OCI-LY7 (cell line): ENCODE measurements at regions not wholly inside any gene's neighbourhood (a gene's known extent, or its start where the extent isn't known, plus 50 kb on each side); places are given as distances from the start of the nearest gene placed in this dataset.

Experiments used
- BruUV-seq: library from RNA; stranded (reverse); fragments of 400-500 nt; replicated peaks from 2 replicates; lab custom pipeline; 2021; lab: Mats Ljungman, UMichigan
- CTCF ChIA-PET: fragments of 300-600 bp; sonication (Branson Sonifier 250); formaldehyde crosslinking; loops from one replicate; lab custom pipeline; 2022; ENCODE audit warnings: antibody characterized with exemption; ENCODE audit not compliant: unreplicated experiment; lab: Charles Lee
- POLR2A ChIA-PET: fragments of 300-600 bp; sonication (Branson Sonifier 250); formaldehyde crosslinking; loops from one replicate; lab custom pipeline; 2022; ENCODE audit warnings: antibody characterized with exemption; lab: Charles Lee
- DNase-seq: peaks from one replicate; pipeline ENCODE4 v3.0.0-alpha.2; 2015; ENCODE audit warnings: low spot score
- H2AFZ ChIP-seq: fragments of 200-600 bp; sonication (generic), shearing (Covaris generic); 2 replicates; pipeline ENCODE4 v1.6.1; 2014; ENCODE audit warnings: mild to moderate bottlenecking, antibody characterized with exemption, low read length, moderate library complexity
- H3K27ac ChIP-seq: fragments of 200-600 bp; sonication (generic); 2 replicates; pipeline ENCODE4 v1.5.1; 2014; ENCODE audit warnings: mixed run types, low read depth, mild to moderate bottlenecking, moderate library complexity, low read length, inconsistent platforms; ENCODE audit not compliant: poor library complexity, severe bottlenecking
- H3K36me3 ChIP-seq: fragments of 200-600 bp; sonication (generic); 2 replicates; pipeline ENCODE4 v1.6.1; 2014; ENCODE audit warnings: mild to moderate bottlenecking, antibody characterized with exemption, low read length, moderate library complexity, mixed read lengths; ENCODE audit not compliant: insufficient read depth
- H3K4me1 ChIP-seq: fragments of 200-600 bp; sonication (generic); 2 replicates; pipeline ENCODE4 v1.5.1; 2014; ENCODE audit warnings: mild to moderate bottlenecking, low read length; ENCODE audit not compliant: insufficient read depth, poor library complexity, severe bottlenecking
- H3K4me2 ChIP-seq: fragments of 200-600 bp; sonication (generic); 2 replicates; pipeline ENCODE4 v1.6.1; 2014; ENCODE audit warnings: mild to moderate bottlenecking, low read length
- H3K4me3 ChIP-seq: fragments of 200-600 bp; sonication (generic); 2 replicates; pipeline ENCODE4 v1.5.1; 2014; ENCODE audit warnings: mild to moderate bottlenecking, low read depth, low read length; ENCODE audit not compliant: poor library complexity, severe bottlenecking
- H3K79me2 ChIP-seq: fragments of 200-600 bp; sonication (generic); 2 replicates; pipeline ENCODE4 v1.6.1; 2016; ENCODE audit warnings: low read depth, mild to moderate bottlenecking, low read length, moderate library complexity, mixed read lengths; ENCODE audit not compliant: insufficient read depth
- H3K9me2 ChIP-seq: fragments of 200-600 bp; sonication (generic); 2 replicates; pipeline ENCODE4 v1.6.1; 2016; ENCODE audit warnings: mild to moderate bottlenecking, low read length, mixed read lengths; ENCODE audit not compliant: insufficient read depth
- H3K9me3 ChIP-seq: fragments of 200-600 bp; sonication (generic); 2 replicates; pipeline ENCODE4 v1.6.1; 2014; ENCODE audit warnings: mild to moderate bottlenecking, mixed run types, low read length, mixed read lengths
- H4K20me1 ChIP-seq: fragments of 200-600 bp; sonication (generic); 2 replicates; pipeline ENCODE4 v1.6.1; 2014; ENCODE audit warnings: mild to moderate bottlenecking, antibody characterized with exemption, low read length, moderate library complexity, mixed read lengths; ENCODE audit not compliant: insufficient read depth
- CTCF ChIP-seq: fragments of 200-600 bp; sonication (generic); conservative IDR thresholded peaks from 2 replicates; pipeline ENCODE4 v1.5.1; 2014; ENCODE audit warnings: mild to moderate bottlenecking, antibody characterized with exemption, low read length, moderate library complexity, mixed read lengths
- EZH2phosphoT487 ChIP-seq: fragments of 200-600 bp; sonication (generic); IDR thresholded peaks from 2 replicates; pipeline ENCODE4 v1.6.1; 2018; ENCODE audit warnings: low read depth, borderline replicate concordance, mild to moderate bottlenecking, mixed run types, antibody characterized with exemption, low read length, moderate library complexity, mixed read lengths
- intact Hi-C: fragments of 100-400 bp; cut with micrococcal nuclease; formaldehyde crosslinking; loops from one replicate; pipeline ENCODE4 v1.10.0; 2022; ENCODE audit not compliant: unreplicated experiment

GRCh38 chr10:3510741-3511140 is 274.3 kb downstream of the KLF6 start:
- no peak overlapping the region for H3K27ac ChIP-seq
- H3K4me1 ChIP-seq = no peaks in the 10 kb centered on the region
- H2AFZ ChIP-seq = no peak overlapping the region
- intact Hi-C loops = no loop called here
- H3K9me3 ChIP-seq = no peaks in the 10 kb centered on the region
- POLR2A ChIA-PET = no interaction called here
- H3K36me3 ChIP-seq = no peaks in the 10 kb centered on the region
- BruUV-seq = no TSS peak
- H3K79me2 ChIP-seq = no peaks in the 10 kb centered on the region
- H3K4me3 ChIP-seq = no peak overlapping the region
- no peak overlapping the region for H3K4me2 ChIP-seq
- TF ChIP-seq CTCF (no peak), EZH2phosphoT487 (no peak)
- DNase-seq = no peak
- no peaks in the 10 kb centered on the region for H4K20me1 ChIP-seq
- CTCF ChIA-PET = no interaction called here
- no peaks in the 10 kb centered on the region for H3K9me2 ChIP-seq

GRCh38 chr10:3509355-3509754 is 275.7 kb downstream of the KLF6 start:
- Histone ChIP-seq H3K4me2 (no peak overlapping the region), H3K4me3 (no peak overlapping the region), H3K79me2 (no peaks in the 10 kb centered on the region), H3K36me3 (no peaks in the 10 kb centered on the region), H3K4me1 (no peaks in the 10 kb centered on the region), H3K27ac (no peak overlapping the region), H3K9me2 (no peaks in the 10 kb centered on the region), H3K9me3 (no peaks in the 10 kb centered on the region), H2AFZ (no peak overlapping the region), H4K20me1 (no peaks in the 10 kb centered on the region)
- ChIA-PET CTCF (no interaction called here), POLR2A (no interaction called here)
- intact Hi-C loops = no loop called here
- no peak for DNase-seq
- no TSS peak for BruUV-seq
- TF ChIP-seq EZH2phosphoT487 (no peak), CTCF (no peak)

- DNase-seq = no peak
- Histone ChIP-seq H4K20me1 (no peaks in the 10 kb centered on the region), H3K9me3 (no peaks in the 10 kb centered on the region), H2AFZ (no peak overlapping the region), H3K79me2 (no peaks in the 10 kb centered on the region), H3K4me3 (no peak overlapping the region), H3K27ac (no peak overlapping the region), H3K36me3 (no peaks in the 10 kb centered on the region), H3K4me1 (no peaks in the 10 kb centered on the region), H3K4me2 (no peak overlapping the region), H3K9me2 (no peaks in the 10 kb centered on the region)
- TF ChIP-seq CTCF (no peak), EZH2phosphoT487 (no peak)
- ChIA-PET POLR2A (interaction anchor here (0.6 kb wide), 1 partner anchor 666 kb away, joined by 4 read pairs; no protein-coding TSS in a partner anchor), CTCF (no interaction called here)
- no TSS peak for BruUV-seq
- intact Hi-C loops = no loop called here
Measured at GRCh38 chr10:3503299-3503698, 281.7 kb downstream of the KLF6 start.
